Left kidney (tissue), 1 donor: ENCODE measurements at regions not wholly inside any gene's neighbourhood (a gene's known extent, or its start where the extent isn't known, plus 50 kb on each side); places are given as distances from the start of the nearest gene placed in this dataset.

ENCODE experiments used
- DNase-seq: peaks from one replicate; pipeline ENCODE4 v3.0.0-alpha.2; 2013

GRCh38 chr2:144333143-144333555 is 186.8 kb downstream of the ZEB2 start:
- DNase-seq = no peak

GRCh38 chr2:144332356-144333142 is 187.4 kb downstream of the ZEB2 start:
- DNase-seq = peak; percentile 88

DNA sequence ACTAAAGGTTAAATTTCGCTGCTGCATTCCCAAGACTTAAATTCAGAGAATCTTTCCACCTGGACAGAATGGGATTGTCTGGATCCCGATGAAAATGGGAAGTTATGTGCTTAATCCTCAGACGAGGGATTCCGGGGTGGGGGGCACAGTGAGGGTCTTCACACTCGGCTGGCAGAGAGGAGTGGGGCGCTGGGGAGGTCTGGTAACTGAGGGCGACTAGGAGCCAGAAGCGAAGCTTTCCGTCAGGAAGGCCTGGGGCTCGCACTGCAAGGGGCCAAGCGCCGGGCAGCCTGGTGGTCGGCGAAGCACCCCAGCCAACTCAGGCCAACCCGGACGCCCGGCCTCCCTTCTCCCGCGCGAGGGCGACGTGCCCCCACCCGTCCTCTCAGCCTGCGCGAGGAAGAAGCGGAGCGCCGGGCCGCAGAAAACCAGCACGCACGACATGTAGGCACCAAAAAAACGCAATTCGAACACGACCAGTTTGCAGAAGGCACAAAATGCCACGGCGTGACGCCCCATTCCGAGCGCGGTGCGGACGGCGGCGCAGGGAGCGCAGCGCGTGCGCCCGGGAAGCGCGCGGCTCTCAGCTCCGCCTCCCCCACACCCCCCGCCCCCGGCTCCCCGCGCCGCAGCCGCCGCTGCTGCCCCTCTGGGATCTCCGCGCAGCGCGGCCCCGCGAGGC is 188.1 kb downstream of the ZEB2 start:
- DNase-seq = no peak

- peak; percentile 46 for DNase-seq
Observed at GRCh38 chr2:144330951-144331673, 188.8 kb downstream of the ZEB2 start.

- no peak for DNase-seq
Observed at GRCh38 chr2:144329472-144329871, 190.4 kb downstream of the ZEB2 start.

GRCh38 chr2:144328938-144329337 is 191.0 kb downstream of the ZEB2 start:
- no peak for DNase-seq

GRCh38 chr2:144326825-144327224 is 193.1 kb downstream of the ZEB2 start:
- DNase-seq = no peak

GRCh38 chr2:144325086-144325485 is 194.8 kb downstream of the ZEB2 start:
- peak; percentile 14 for DNase-seq

GRCh38 chr2:144324446-144325045 is 195.4 kb downstream of the ZEB2 start:
- no peak for DNase-seq

DNA sequence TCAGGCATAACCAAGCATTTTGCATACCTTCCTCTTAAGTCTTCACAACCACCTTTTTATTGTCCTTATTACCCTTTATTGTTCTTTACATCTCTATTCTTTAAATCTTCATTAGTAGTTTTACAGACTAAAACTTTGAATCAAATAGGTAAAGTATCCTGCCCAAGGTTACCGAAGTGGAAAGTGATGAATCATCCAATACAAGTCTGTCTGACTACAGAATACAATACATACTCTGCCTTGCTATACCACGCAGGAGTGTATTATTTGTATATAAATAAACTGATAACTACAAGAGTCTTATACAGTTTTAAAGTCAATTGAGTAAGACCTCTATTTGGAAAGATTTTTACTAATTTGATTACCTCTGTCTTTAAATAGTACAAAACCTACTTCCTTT is 196.0 kb downstream of the ZEB2 start:
- DNase-seq = no peak

GRCh38 chr2:144322379-144322778 is 197.5 kb downstream of the ZEB2 start:
- DNase-seq = no peak

DNA sequence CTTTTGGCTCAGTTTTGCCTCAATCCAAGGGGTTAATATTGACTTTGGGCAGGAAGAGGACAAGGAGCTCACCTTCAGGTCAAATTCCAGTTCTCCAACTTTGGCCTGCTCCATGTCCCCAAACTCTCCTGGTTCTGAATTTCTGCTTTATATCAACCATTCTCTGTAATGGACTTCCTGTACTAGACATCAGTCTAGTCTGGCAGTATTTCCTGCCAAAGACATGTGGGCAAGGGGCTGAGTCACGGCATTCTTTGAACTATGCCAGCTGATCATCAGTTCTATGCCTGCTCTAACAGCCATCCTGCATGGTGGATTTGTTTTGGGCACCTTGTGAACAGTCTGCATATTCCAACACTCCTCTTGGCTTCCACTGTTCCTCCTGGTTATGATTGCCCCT is 199.4 kb downstream of the ZEB2 start:
- DNase-seq = no peak

DNA sequence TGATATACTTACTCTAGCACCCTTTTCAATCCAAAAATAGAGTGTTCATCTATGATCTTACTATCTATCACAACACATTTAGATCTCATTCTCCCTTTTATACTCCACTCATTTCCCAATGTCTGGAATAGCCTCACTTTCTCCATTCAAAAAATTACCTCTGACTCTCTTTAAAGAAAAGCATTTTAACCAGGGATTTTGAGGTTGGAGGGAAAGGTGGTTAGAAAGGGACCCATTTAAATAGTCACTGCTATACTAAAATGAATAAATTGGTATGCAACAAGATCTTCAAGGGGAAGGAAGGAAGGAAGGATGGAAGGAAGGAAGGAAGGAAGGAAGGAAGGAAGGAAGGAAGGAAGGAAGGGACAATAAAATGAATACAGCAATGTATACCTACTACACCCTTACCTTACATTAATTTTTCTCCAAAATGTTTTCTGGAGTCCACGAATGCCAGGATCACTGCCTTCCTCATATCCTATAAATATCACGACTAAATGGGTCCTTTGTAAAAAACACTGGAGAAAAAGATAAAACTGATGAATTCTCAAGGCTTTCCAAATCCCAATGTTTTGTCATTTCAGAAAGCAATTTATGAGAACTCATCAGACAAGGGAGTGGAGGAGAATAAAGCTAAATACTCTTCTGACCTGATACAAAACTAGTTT is 202.7 kb downstream of the ZEB2 start:
- no peak for DNase-seq

DNA sequence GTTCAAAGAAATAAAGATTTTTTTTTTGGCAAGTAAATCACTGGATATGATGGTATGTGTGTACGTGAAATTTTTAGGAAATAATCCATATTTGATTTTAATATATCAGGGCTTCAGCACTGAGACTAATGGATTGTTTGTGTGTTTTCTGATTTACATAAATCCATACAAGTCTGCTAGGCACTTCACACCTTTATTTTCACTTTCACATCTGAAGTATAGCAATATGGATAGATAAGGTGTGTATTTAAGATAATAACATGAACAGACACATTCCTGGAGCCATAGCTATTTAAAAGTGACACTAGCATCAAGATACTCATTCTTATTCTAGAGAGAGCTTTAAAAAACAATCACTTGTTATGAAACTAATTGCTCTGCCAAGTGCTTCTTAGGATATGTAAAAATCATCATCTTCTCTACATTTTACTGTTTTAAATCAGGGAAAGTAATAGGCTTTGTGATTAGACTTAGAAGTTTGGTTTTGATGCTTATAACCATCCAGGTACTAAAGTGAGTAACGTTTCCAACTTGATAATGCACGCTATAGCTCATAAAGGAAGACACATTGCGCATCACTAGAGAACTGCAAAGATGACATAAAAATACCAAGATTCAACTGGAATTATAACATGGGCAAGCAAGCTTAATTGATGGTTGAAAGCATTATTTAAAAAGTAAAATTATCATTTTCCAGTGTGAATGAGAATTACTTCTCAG is 208.9 kb downstream of the ZEB2 start:
- DNase-seq = no peak

- no peak for DNase-seq
Observed at GRCh38 chr2:144310484-144310883, 209.4 kb downstream of the ZEB2 start.

DNA sequence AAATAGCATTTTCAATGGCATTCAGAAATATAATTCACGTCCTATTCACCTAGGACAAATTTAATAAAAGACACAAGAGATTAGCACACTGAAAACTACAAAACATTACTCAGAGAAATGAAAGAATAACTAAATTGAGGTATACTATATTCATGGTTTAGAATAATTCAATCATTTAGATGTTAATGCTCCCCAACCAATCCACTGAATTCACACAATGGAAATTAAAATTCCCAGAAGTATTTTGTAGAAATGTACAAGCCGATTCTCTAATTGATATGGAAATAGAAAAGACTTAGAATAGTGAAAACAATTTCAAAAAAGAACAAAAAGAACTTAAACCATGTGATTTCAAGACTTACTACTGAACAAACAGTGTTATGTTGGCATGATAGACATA is 212.2 kb downstream of the ZEB2 start:
- DNase-seq = no peak

GRCh38 chr2:144304202-144304601 is 215.7 kb downstream of the ZEB2 start:
- DNase-seq = no peak

DNA sequence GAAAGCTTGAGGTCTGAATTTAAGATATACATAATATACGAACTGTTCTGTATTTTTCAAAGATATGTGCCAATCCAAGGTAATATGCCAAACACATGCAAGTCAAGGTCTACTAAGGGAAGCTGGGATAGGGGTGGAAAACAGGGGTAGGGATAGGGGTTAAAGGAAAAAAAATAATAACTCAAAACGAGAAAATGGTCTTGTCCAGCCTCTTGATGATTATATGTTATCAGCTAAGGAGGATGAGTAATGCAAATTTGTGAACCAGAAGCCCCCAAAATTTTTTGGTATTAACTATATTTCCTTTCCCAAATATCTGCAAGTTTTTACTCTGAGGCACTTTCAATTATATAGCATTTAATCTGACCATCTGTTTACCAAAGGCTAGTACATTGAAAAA is 219.3 kb downstream of the ZEB2 start:
- DNase-seq = no peak

- DNase-seq = no peak
Observed at GRCh38 chr2:144290276-144290675, 229.6 kb downstream of the ZEB2 start.

GRCh38 chr2:144288438-144288837 is 231.5 kb downstream of the ZEB2 start:
- no peak for DNase-seq

- no peak for DNase-seq
Observed at GRCh38 chr2:144285324-144285723, 234.6 kb downstream of the ZEB2 start.
